ENCODE measurements at regions not wholly inside any gene's neighbourhood (a gene's known extent, or its start where the extent isn't known, plus 50 kb on each side); places are given as distances from the start of the nearest gene placed in this dataset.

- no peak for TF ChIP-seq EP300 (IDR thresholded peaks at IDR 0.05)
- TF ChIP-seq CTCF (IDR thresholded peaks at IDR 0.05): no peak
- no peak for TF ChIP-seq POLR2A (IDR thresholded peaks at IDR 0.05)
Measured at GRCh38 chr13:39879286-39880035, 224.0 kb downstream of the COG6 start.
